C4-2B (cell line): ENCODE measurements at regions not wholly inside any gene's neighbourhood (a gene's known extent, or its start where the extent isn't known, plus 50 kb on each side); places are given as distances from the start of the nearest gene placed in this dataset.

Source experiments
- ZFX ChIP-seq: fragments of 450-650 bp; IDR thresholded peaks from 2 replicates; pipeline ENCODE4 v1.6.1; 2017
- TF ChIP-seq, protein P1 (sequence below): fragments of 450-650 bp; conservative IDR thresholded peaks from 2 replicates; pipeline ENCODE4 v1.5.1; 2017; ENCODE audit warnings: mild to moderate bottlenecking

DNA sequence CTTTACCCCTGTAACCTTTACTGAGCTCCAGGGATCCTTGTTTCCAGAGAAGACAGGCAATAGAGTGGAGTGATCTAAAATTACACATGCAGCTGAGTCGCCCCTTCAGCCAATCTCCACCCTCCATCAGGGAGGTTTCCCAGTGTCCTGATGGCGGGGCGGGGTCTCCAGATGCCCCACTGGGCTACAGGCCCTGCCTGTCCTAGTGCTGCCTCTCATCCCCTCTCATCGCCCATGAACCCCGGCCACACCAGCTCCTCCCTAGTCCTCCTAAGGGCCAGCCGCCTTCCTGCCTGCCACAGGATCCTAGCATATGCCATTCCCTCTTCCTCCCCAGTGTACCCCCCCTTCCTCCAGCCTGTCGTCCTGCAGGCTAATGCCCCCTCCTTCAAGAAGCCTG is 144.1 kb upstream of the GLI2 start:
- TF ChIP-seq, protein P1, sequence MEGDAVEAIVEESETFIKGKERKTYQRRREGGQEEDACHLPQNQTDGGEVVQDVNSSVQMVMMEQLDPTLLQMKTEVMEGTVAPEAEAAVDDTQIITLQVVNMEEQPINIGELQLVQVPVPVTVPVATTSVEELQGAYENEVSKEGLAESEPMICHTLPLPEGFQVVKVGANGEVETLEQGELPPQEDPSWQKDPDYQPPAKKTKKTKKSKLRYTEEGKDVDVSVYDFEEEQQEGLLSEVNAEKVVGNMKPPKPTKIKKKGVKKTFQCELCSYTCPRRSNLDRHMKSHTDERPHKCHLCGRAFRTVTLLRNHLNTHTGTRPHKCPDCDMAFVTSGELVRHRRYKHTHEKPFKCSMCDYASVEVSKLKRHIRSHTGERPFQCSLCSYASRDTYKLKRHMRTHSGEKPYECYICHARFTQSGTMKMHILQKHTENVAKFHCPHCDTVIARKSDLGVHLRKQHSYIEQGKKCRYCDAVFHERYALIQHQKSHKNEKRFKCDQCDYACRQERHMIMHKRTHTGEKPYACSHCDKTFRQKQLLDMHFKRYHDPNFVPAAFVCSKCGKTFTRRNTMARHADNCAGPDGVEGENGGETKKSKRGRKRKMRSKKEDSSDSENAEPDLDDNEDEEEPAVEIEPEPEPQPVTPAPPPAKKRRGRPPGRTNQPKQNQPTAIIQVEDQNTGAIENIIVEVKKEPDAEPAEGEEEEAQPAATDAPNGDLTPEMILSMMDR, result no peak
- TF ChIP-seq ZFX, result no peak
